Heart left ventricle (tissue), 13 donors: ENCODE measurements at regions not wholly inside any gene's neighbourhood (a gene's known extent, or its start where the extent isn't known, plus 50 kb on each side); places are given as distances from the start of the nearest gene placed in this dataset.

ENCODE experiments used
- POLR2A ChIP-seq, 2 donors: fragments of 450-650 bp; IDR thresholded peaks; one replicate each; pipeline ENCODE4 v1.6.1; 2017; ENCODE audit warnings: antibody characterized with exemption in 2 of 2, mild to moderate bottlenecking in 2 of 2, moderate library complexity in 2 of 2
- TF ChIP-seq, protein P1 (sequence below), 12 donors: fragments of 200-600 bp; sonication (generic) in 4 of 12; IDR thresholded peaks; one replicate each; pipeline versions ENCODE4 v1.5.0 to v1.8.0; 2018 to 2022; ENCODE audit warnings: antibody characterized with exemption in 12 of 12, mild to moderate bottlenecking in 5 of 12
- donor health status: ischemic (EF 13 %, LVEDD 7.1; RV severe dilation, severe dysfunction).
- donor health status: DM: no; HTN: yes; CAD: no.
- donor health status: DM: no; HTN: no; CAD: no.
- donor health status: ischemic (EF 25% LVEDD 6.9; RV normal size, moderate dysfunction).
- donor health status: ischemic (EF 25% LVEDD 5.7; RV mildly dilated, moderate dysfunction).
- donor health status: ischemic (EF 35%, LVEDD 5.7; RV mildly dilated, moderate dysfunction).
- donor health status: nonischemic (EF 11% LVEDD 7.7; RV severe dilation, severe dysfunction).
- donor health status: DM: yes; HTN: yes; CAD: no.
- donor health status: PGD.
- donor health status: ischemic (EF 29% LVEDD 5.4; RV normal size, mild dysfunction).
- donor health status: nonischemic (EF 23%, LVEDD 6.1; RV moderate dilation, normal function).

DNA sequence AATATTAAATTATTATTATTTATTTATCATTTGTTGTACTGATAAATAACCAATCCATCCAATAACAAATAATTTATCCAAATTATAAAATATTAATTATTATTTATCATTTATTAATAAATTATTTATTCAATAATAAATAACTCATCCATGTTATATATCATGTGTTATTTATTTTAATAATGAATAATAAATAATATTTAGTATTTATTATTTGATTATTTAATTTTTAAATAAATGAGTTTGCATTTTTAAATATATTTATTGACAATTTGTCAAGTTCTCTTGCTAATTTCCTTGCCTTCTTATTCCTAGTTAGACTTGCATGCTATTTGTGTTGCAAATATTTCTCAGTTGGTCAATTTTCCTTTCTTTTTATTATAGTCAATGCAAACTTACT lies 995.4 kb downstream of the TSN start:
- TF ChIP-seq, protein P1, sequence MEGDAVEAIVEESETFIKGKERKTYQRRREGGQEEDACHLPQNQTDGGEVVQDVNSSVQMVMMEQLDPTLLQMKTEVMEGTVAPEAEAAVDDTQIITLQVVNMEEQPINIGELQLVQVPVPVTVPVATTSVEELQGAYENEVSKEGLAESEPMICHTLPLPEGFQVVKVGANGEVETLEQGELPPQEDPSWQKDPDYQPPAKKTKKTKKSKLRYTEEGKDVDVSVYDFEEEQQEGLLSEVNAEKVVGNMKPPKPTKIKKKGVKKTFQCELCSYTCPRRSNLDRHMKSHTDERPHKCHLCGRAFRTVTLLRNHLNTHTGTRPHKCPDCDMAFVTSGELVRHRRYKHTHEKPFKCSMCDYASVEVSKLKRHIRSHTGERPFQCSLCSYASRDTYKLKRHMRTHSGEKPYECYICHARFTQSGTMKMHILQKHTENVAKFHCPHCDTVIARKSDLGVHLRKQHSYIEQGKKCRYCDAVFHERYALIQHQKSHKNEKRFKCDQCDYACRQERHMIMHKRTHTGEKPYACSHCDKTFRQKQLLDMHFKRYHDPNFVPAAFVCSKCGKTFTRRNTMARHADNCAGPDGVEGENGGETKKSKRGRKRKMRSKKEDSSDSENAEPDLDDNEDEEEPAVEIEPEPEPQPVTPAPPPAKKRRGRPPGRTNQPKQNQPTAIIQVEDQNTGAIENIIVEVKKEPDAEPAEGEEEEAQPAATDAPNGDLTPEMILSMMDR (IDR thresholded peaks at IDR 0.05): no peak
- TF ChIP-seq POLR2A (IDR thresholded peaks at IDR 0.05): no peak
